RWPE2 (cell line): ENCODE measurements at regions not wholly inside any gene's neighbourhood (a gene's known extent, or its start where the extent isn't known, plus 50 kb on each side); places are given as distances from the start of the nearest gene placed in this dataset.

ENCODE experiments used
- ATAC-seq: fragments of 200-7000 bp; cut with Tn5 transposase; 3 replicates; pipeline ENCODE4 v1.9.1; 2021; ENCODE audit warnings: low read depth
- DNase-seq: peaks from one replicate; pipeline ENCODE4 v3.0.0-alpha.2; 2020; ENCODE audit warnings: low spot score
- H3K27ac ChIP-seq: fragments of 450-650 bp; 2 replicates; pipeline ENCODE4 v1.5.1; 2017; ENCODE audit warnings: mild to moderate bottlenecking; ENCODE audit not compliant: poor library complexity, severe bottlenecking
- H3K27me3 ChIP-seq: fragments of 250-450 bp; sonication (Bioruptor Pico); 2 replicates; pipeline ENCODE4 v1.5.1; 2021; ENCODE audit warnings: mild to moderate bottlenecking, moderate library complexity; ENCODE audit not compliant: insufficient read depth, poor library complexity, severe bottlenecking
- H3K36me3 ChIP-seq: fragments of 250-450 bp; sonication (Bioruptor Pico); 2 replicates; pipeline ENCODE4 v1.5.1; 2020; ENCODE audit warnings: low read depth, mild to moderate bottlenecking, moderate library complexity
- H3K4me1 ChIP-seq: fragments of 250-450 bp; sonication (Bioruptor Pico); 2 replicates; pipeline ENCODE4 v1.5.1; 2021; ENCODE audit warnings: mild to moderate bottlenecking, moderate library complexity; ENCODE audit not compliant: insufficient read depth, poor library complexity, severe bottlenecking
- H3K4me3 ChIP-seq: fragments of 250-450 bp; sonication (Bioruptor Pico); 2 replicates; pipeline ENCODE4 v1.5.1; 2021; ENCODE audit warnings: mild to moderate bottlenecking, moderate library complexity; ENCODE audit not compliant: severe bottlenecking
- H3K9me3 ChIP-seq: fragments of 250-450 bp; sonication (Bioruptor Pico); 2 replicates; pipeline ENCODE4 v1.5.1; 2021; ENCODE audit warnings: mild to moderate bottlenecking, moderate library complexity; ENCODE audit not compliant: severe bottlenecking
- CTCF ChIP-seq: fragments of 450-650 bp; IDR thresholded peaks from one replicate; pipeline ENCODE4 v1.5.1; 2017; ENCODE audit warnings: mild to moderate bottlenecking, moderate library complexity; ENCODE audit not compliant: poor library complexity, severe bottlenecking

- DNase-seq (no peak), ATAC-seq (no peak)
- H3K9me3 ChIP-seq, result no peaks in the 10 kb centered on the region
- TF ChIP-seq CTCF, result no peak
- H3K4me3 ChIP-seq, result no peak overlapping the region
- no peak overlapping the region for H3K27ac ChIP-seq
- no peaks in the 10 kb centered on the region for H3K27me3 ChIP-seq
- no peaks in the 10 kb centered on the region for H3K4me1 ChIP-seq
- no peaks in the 10 kb centered on the region for H3K36me3 ChIP-seq
Observed at GRCh38 chrY:7753711-7754110, 842.2 kb upstream of the AMELY start.

GRCh38 chrY:7746781-7747180 is 835.2 kb upstream of the AMELY start:
- DNase-seq (no peak), ATAC-seq (peak; percentile 40; the same call in 1 of the 3 replicates)
- Histone ChIP-seq H3K27ac (no peak overlapping the region), H3K27me3 (no peaks in the 10 kb centered on the region), H3K9me3 (no peaks in the 10 kb centered on the region), H3K4me1 (peaks cover 6% of the 10 kb centered on the region), H3K36me3 (no peaks in the 10 kb centered on the region), H3K4me3 (no peak overlapping the region)
- TF ChIP-seq CTCF, result no peak

GRCh38 chrY:7745581-7745901 is 834.0 kb upstream of the AMELY start:
- ATAC-seq (no peak), DNase-seq (no peak)
- TF ChIP-seq CTCF, result no peak
- peaks cover 6% of the 10 kb centered on the region for H3K4me1 ChIP-seq
- H3K36me3 ChIP-seq, result no peaks in the 10 kb centered on the region
- H3K4me3 ChIP-seq, result no peak overlapping the region
- H3K9me3 ChIP-seq, result no peaks in the 10 kb centered on the region
- H3K27me3 ChIP-seq, result no peaks in the 10 kb centered on the region
- no peak overlapping the region for H3K27ac ChIP-seq

- DNase-seq, result no peak
- H3K4me1 ChIP-seq, result peaks cover 6% of the 10 kb centered on the region
- no peak overlapping the region for H3K27ac ChIP-seq
- no peaks in the 10 kb centered on the region for H3K36me3 ChIP-seq
- peak; percentile 47 for TF ChIP-seq CTCF
- H3K27me3 ChIP-seq, result no peaks in the 10 kb centered on the region
- ATAC-seq, result peak; percentile 42; the same call in 1 of the 3 replicates
- no peaks in the 10 kb centered on the region for H3K9me3 ChIP-seq
- H3K4me3 ChIP-seq, result no peak overlapping the region
Observed at GRCh38 chrY:7744691-7745580, 833.4 kb upstream of the AMELY start.

GRCh38 chrY:7736847-7737365 is 825.4 kb upstream of the AMELY start:
- H3K9me3 ChIP-seq, result no peaks in the 10 kb centered on the region
- DNase-seq (no peak), ATAC-seq (peak; percentile 60; the same call in 2 of the 3 replicates)
- no peaks in the 10 kb centered on the region for H3K4me1 ChIP-seq
- H3K27me3 ChIP-seq, result no peaks in the 10 kb centered on the region
- TF ChIP-seq CTCF, result no peak
- no peak overlapping the region for H3K27ac ChIP-seq
- no peaks in the 10 kb centered on the region for H3K36me3 ChIP-seq
- no peak overlapping the region for H3K4me3 ChIP-seq
